HepG2 (cell line): ENCODE measurements at regions not wholly inside any gene's neighbourhood (a gene's known extent, or its start where the extent isn't known, plus 50 kb on each side); places are given as distances from the start of the nearest gene placed in this dataset.

Experiments
- ATAC-seq: fragments of 200-7000 bp; cut with Tn5 transposase; 3 replicates; pipeline ENCODE4 v1.9.1; 2020; ENCODE audit warnings: mild to moderate bottlenecking, moderate library complexity
- BruUV-seq: library from RNA; stranded (reverse); fragments of 400-500 nt; replicated peaks from 2 replicates; lab custom pipeline; 2021; lab: Mats Ljungman, UMichigan
- CTCF ChIA-PET: fragments of 300-600 bp; formaldehyde crosslinking; extraction: SDS; loops from one replicate; lab custom pipeline; 2021; ENCODE audit warnings: low total read pairs, inconsistent platforms, low intra/inter-chr PET ratio; lab: Yijun Ruan, JAX
- POLR2A ChIA-PET: fragments of 350-600 bp; sonication (Branson Sonifier 250); formaldehyde crosslinking; loops from one replicate; lab custom pipeline; 2020; ENCODE audit warnings: antibody characterized with exemption, inconsistent platforms; lab: Yijun Ruan, JAX
- DNase-seq: peaks from one replicate; pipeline ENCODE4 v3.0.0-alpha.2; 2015; ENCODE audit warnings: low spot score
- FAIRE-seq: peaks from 3 replicates; lab custom pipeline; 2011; peaks lifted over from hg19 to GRCh38; lab: Jason Lieb, UNC
- H2AFZ ChIP-seq: one replicate; pipeline ENCODE4 v1.6.1; 2011; ENCODE audit warnings: low read length, inconsistent platforms
- H3K27ac ChIP-seq: fragments of 300-600 bp; 3 replicates; pipeline ENCODE4 v1.8.0; 2011; ENCODE audit warnings: mixed run types, mild to moderate bottlenecking, mixed read lengths, low read length, inconsistent platforms; ENCODE audit not compliant: insufficient read depth; ENCODE audit errors: extremely low read length
- H3K27me3 ChIP-seq, 2 experiments: fragments of 200-600 bp in 1 of 2; 2 replicates in 1 of 2; 3 replicates in 1 of 2; pipeline versions ENCODE4 v1.6.0 to v1.8.0; 2011; ENCODE audit warnings: low read length in 2 of 2, mild to moderate bottlenecking in 2 of 2, moderate library complexity in 2 of 2, inconsistent platforms in 1 of 2; ENCODE audit not compliant: insufficient read depth in 2 of 2, control insufficient read depth in 1 of 2
- H3K36me3 ChIP-seq, 2 experiments: fragments of 200-600 bp in 1 of 2; replicated peaks in 1 of 2; 2 replicates in 1 of 2; 3 replicates in 1 of 2; pipeline versions ENCODE4 v1.5.1 to v1.8.0; 2011; ENCODE audit warnings: low read length in 2 of 2, inconsistent platforms in 1 of 2; ENCODE audit not compliant: insufficient read depth in 2 of 2, control insufficient read depth in 1 of 2
- H3K4me1 ChIP-seq: 2 replicates; pipeline ENCODE4 v1.5.1; 2012; ENCODE audit warnings: low read length, inconsistent platforms; ENCODE audit not compliant: insufficient read depth
- H3K4me2 ChIP-seq: 2 replicates; pipeline ENCODE4 v1.6.0; 2011; ENCODE audit warnings: low read depth, low read length, inconsistent platforms
- H3K4me3 ChIP-seq, 3 experiments: fragments of 200-600 bp in 1 of 3; sonication (generic), shearing (Covaris generic) in 1 of 3; replicated peaks in 1 of 3; 2 replicates each; pipeline ENCODE4 v1.5.1; 2011 to 2016; ENCODE audit warnings: low read length in 3 of 3, inconsistent platforms in 2 of 3, low read depth in 2 of 3, mild to moderate bottlenecking in 2 of 3, control low read depth in 1 of 3, mixed read lengths in 1 of 3; ENCODE audit not compliant: insufficient read depth in 1 of 3
- H3K79me2 ChIP-seq: one replicate; pipeline ENCODE4 v1.6.1; 2011; ENCODE audit warnings: low read length, inconsistent platforms; ENCODE audit not compliant: insufficient read depth
- H3K9ac ChIP-seq: 2 replicates; pipeline ENCODE4 v1.6.0; 2011; ENCODE audit warnings: mild to moderate bottlenecking, low read depth, low read length, inconsistent platforms; ENCODE audit not compliant: insufficient read depth
- H3K9me3 ChIP-seq: 2 replicates; pipeline ENCODE4 v1.5.1; 2012; ENCODE audit warnings: mild to moderate bottlenecking, low read length
- H4K20me1 ChIP-seq: 2 replicates; pipeline ENCODE4 v1.6.0; 2011; ENCODE audit warnings: inconsistent platforms, mild to moderate bottlenecking, low read length, moderate library complexity; ENCODE audit not compliant: insufficient read depth
- BRF2 ChIP-seq: sonication (generic); formaldehyde crosslinking; IDR thresholded peaks from 2 replicates; pipeline ENCODE4 v1.8.1; 2022; ENCODE audit warnings: mild to moderate bottlenecking, missing genetic modification reagents
- CBX5 ChIP-seq: sonication (generic); formaldehyde crosslinking; IDR thresholded peaks from 2 replicates; pipeline ENCODE4 v1.4.0; 2020; ENCODE audit warnings: missing genetic modification reagents, borderline replicate concordance
- CHCHD3 ChIP-seq: sonication (generic); formaldehyde crosslinking; IDR thresholded peaks from 2 replicates; pipeline ENCODE4 v1.8.0; 2022; ENCODE audit warnings: mild to moderate bottlenecking, missing genetic modification reagents, moderate library complexity
- GFI1 ChIP-seq: sonication (generic); formaldehyde crosslinking; IDR thresholded peaks from 2 replicates; pipeline ENCODE4 v1.5.0; 2020; ENCODE audit warnings: missing genetic modification reagents, mild to moderate bottlenecking, borderline replicate concordance
- HMGXB3 ChIP-seq: sonication (generic); formaldehyde crosslinking; IDR thresholded peaks from 2 replicates; pipeline ENCODE4 v1.4.0; 2020; ENCODE audit warnings: missing genetic modification reagents, borderline replicate concordance
- JDP2 ChIP-seq: sonication (generic); formaldehyde crosslinking; IDR thresholded peaks from 2 replicates; pipeline ENCODE4 v1.8.1; 2022; ENCODE audit warnings: missing genetic modification reagents, borderline replicate concordance
- MED8 ChIP-seq: sonication (generic); formaldehyde crosslinking; IDR thresholded peaks from 2 replicates; pipeline ENCODE4 v1.8.1; 2023; ENCODE audit warnings: mild to moderate bottlenecking, missing genetic modification reagents; ENCODE audit not compliant: insufficient replicate concordance
- MEIS2 ChIP-seq: sonication (generic); formaldehyde crosslinking; IDR thresholded peaks from 2 replicates; pipeline ENCODE4 v1.9.0; 2021; ENCODE audit warnings: mild to moderate bottlenecking, missing genetic modification reagents
- MNT ChIP-seq: fragments of 450-650 bp; IDR thresholded peaks from 2 replicates; pipeline ENCODE4 v1.6.1; 2016
- TFDP1 ChIP-seq: IDR thresholded peaks from 2 replicates; pipeline ENCODE4 v1.6.1; 2016; ENCODE audit warnings: missing compliant biosample characterization, missing genetic modification reagents, borderline replicate concordance
- ZBTB20 ChIP-seq: sonication (generic); formaldehyde crosslinking; IDR thresholded peaks from 2 replicates; pipeline ENCODE4 v1.8.1; 2023; ENCODE audit warnings: missing genetic modification reagents, low read depth, mild to moderate bottlenecking, borderline replicate concordance
- ZNF30 ChIP-seq: sonication (generic); formaldehyde crosslinking; IDR thresholded peaks from 2 replicates; pipeline ENCODE4 v1.5.0; 2020; ENCODE audit warnings: mild to moderate bottlenecking, missing genetic modification reagents
- ZNF570 ChIP-seq: sonication (generic); formaldehyde crosslinking; IDR thresholded peaks from 2 replicates; pipeline ENCODE4 v1.4.0; 2020; ENCODE audit warnings: mild to moderate bottlenecking, missing genetic modification reagents, borderline replicate concordance
- ZNF639 ChIP-seq: conservative IDR thresholded peaks from 2 replicates; pipeline ENCODE4 v1.6.1; 2018; ENCODE audit warnings: missing genetic modification reagents
- ZNF816 ChIP-seq: sonication (generic); formaldehyde crosslinking; IDR thresholded peaks from 2 replicates; pipeline ENCODE4 v1.8.0; 2022; ENCODE audit warnings: missing genetic modification reagents, mild to moderate bottlenecking, borderline replicate concordance
- ZNF878 ChIP-seq: sonication (generic); formaldehyde crosslinking; IDR thresholded peaks from 2 replicates; pipeline ENCODE4 v1.8.1; 2023; ENCODE audit warnings: mild to moderate bottlenecking, missing genetic modification reagents, moderate library complexity
- WGBS: methylation state at CpG from one replicate; pipeline ENCODE4 v1.1.6; 2017; ENCODE audit warnings: low lambda C conversion rate; 5-methylcytosine and 5-hydroxymethylcytosine counted together
- in situ Hi-C: cut with HindIII; loops from 2 replicates; pipeline ENCODE4 v1.10.0; 2017; ENCODE audit warnings: low pct_unique_long_range_greater_than_20kb; ENCODE audit not compliant: extremely low pct_ligation_motif_present
- intact Hi-C: fragments of 100-400 bp; cut with micrococcal nuclease; formaldehyde crosslinking; loops from one replicate; pipeline ENCODE4 v1.10.0; 2022; ENCODE audit not compliant: unreplicated experiment

GRCh38 chr12:131274906-131275305, 321.2 kb downstream of the ADGRD1 start:
- ChIA-PET CTCF (no interaction called here), POLR2A (no interaction called here)
- WGBS, result 49% methylated on average over 10 of the region's 14 CpGs
- in situ Hi-C loops, result no loop called here
- no peak for DNase-seq
- BruUV-seq, result no TSS peak
- no peak overlapping the region for H3K9ac ChIP-seq
- H3K36me3 ChIP-seq, result no peaks in the 10 kb centered on the region
- H2AFZ ChIP-seq, result no peak overlapping the region
- H4K20me1 ChIP-seq, result no peaks in the 10 kb centered on the region
- H3K79me2 ChIP-seq, result no peaks in the 10 kb centered on the region
- no peaks in the 10 kb centered on the region for H3K9me3 ChIP-seq
- no peak for ATAC-seq
- no peak overlapping the region for H3K4me2 ChIP-seq
- FAIRE-seq, result no peak
- H3K4me1 ChIP-seq, result no peaks in the 10 kb centered on the region
- no peak overlapping the region for H3K4me3 ChIP-seq
- H3K27ac ChIP-seq, result no peak overlapping the region
- H3K27me3 ChIP-seq, result peaks cover 7 to 33% of the 10 kb centered on the region in 2 experiments; a peak in 4 of 5 replicates
- intact Hi-C loops, result no loop called here
- no peak for TF ChIP-seq ZBTB20
- no peak for TF ChIP-seq JDP2 (CRISPR knock-in tag)
- no peak for TF ChIP-seq ZNF816 (CRISPR knock-in tag)
- no peak for TF ChIP-seq BRF2 (CRISPR knock-in tag)
- no peak for TF ChIP-seq ZNF30 (CRISPR knock-in tag)
- no peak for TF ChIP-seq TFDP1 (CRISPR knock-in tag)
- no peak for TF ChIP-seq CHCHD3
- no peak for TF ChIP-seq ZNF878 (CRISPR knock-in tag)
- no peak for TF ChIP-seq CBX5 (CRISPR knock-in tag)
- no peak for TF ChIP-seq MEIS2 (CRISPR knock-in tag)
- TF ChIP-seq MNT, result no peak
- no peak for TF ChIP-seq ZNF639 (CRISPR knock-in tag)
- TF ChIP-seq GFI1, result no peak
- no peak for TF ChIP-seq ZNF570 (CRISPR knock-in tag)
- TF ChIP-seq HMGXB3 (CRISPR knock-in tag), result no peak
- TF ChIP-seq MED8 (CRISPR knock-in tag), result no peak
